HG02798 (cell line): ENCODE measurements at regions not wholly inside any gene's neighbourhood (a gene's known extent, or its start where the extent isn't known, plus 50 kb on each side); places are given as distances from the start of the nearest gene placed in this dataset.
A peak's percentile ranks its signal among the peaks of the same experiment; 100 is the strongest.
"Not testable (repeated sequence)": the region's sequence is repeated elsewhere in the genome, so short reads cannot be mapped to it uniquely, and the experiment has no call there.

ENCODE experiments used
- ATAC-seq: cut with Tn5 transposase; IDR thresholded peaks from one replicate; pipeline ENCODE4 v1.9.1; 2021; ENCODE audit warnings: mild to moderate bottlenecking; ENCODE audit not compliant: unreplicated experiment, poor library complexity

DNA sequence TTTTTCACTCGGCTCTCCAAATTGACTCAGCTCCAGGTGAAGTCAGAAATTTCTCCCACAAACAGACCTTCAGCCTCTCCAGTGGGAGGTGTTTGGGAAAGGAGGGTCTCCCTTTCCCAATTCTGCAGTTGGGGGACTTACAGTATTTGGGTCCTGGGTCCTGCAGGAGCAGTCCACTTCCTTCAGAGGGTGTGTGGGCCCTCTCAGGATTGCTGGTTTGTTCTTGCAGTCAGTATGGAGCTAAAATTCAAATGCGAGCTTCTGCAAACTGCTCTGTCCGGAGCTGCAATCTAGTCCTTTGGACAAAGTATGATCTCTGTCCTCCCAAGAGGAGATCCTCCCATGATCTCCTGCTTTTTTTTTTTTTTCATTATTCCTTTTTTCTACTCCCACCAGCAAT lies 87.9 kb upstream of the MSTN start:
- no peak for ATAC-seq

DNA sequence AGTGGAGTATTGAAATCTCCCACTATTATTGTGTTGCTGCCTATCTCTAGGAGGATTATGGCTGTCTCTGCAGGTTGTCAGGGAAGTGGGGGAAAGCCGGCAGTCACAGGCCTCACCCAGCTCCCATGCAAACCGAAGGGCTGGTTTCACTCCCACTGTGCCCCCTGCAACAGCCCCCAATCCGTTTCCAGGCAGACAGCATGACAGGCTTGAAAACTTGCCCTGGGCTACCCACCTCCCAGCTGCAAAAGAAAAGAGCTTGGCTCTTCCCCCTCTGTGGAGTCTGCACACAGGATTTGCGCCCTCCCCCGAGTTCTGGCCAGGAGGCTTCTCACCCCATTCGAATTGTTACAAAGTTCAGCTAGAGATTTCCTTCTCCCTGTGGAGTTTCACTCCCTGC lies 87.4 kb upstream of the MSTN start:
- ATAC-seq: no peak

- no peak for ATAC-seq
These were observed 86.7 kb upstream of the MSTN start for GRCh38 chr2:190149200-190149599.

DNA sequence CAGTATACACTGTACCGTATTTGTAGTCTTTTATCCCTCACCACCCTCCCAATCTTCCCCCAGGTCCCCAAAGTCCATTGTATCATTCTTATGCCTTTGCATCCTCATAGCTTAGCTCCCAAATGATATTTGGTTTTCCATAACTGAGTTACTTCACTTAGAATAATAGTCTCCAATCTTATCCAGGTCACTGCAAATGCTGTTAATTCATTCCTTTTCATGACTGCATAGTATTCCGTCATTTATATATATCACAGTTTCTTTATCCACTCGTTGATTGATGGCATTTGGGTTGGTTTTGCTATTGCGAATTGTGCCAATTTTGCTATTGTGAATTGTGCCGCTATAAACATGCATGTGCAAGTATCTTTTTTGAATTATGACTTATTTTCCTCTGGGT lies 83.6 kb upstream of the MSTN start:
- ATAC-seq: not testable (repeated sequence)

- not testable (repeated sequence) for ATAC-seq
These were observed 77.9 kb upstream of the MSTN start for GRCh38 chr2:190140474-190140873.

DNA sequence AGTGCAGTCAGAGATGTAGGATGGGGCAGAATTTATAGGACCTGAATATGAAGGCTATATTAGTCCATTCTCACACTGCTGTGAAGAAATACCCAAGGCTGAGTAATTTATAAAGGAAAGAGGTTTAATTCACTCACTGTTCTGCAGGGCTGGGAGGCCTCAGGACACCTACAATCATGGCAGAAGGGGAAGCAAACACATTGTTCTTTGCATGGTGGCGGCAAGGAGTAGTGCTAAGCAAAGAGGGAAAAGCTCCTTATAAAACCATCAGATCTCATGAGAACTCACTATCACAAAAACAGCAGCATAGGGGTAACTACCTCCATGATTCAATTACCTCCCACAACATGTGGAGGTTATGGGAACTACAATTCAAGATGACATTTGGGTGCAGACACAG lies 76.8 kb upstream of the MSTN start:
- no peak for ATAC-seq

DNA sequence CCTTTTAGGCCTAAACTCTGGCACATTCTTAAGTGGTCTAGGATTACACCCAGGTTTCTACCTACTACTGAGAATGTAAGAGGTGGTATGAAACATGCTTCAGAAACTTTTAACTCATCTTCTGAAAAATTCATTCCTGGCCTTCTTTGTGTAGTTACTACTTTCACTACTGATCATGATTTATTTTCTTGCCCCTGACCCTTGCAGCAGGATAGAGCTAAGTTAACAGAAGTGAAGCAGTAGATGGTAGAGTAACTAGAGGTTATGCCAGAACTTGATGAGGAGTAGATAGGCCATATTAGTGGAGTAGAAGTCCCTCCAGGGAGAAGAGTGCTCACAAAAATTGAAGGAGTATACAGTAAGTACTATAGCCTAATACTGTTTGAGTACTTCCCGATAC lies 75.5 kb upstream of the MSTN start:
- ATAC-seq: no peak

DNA sequence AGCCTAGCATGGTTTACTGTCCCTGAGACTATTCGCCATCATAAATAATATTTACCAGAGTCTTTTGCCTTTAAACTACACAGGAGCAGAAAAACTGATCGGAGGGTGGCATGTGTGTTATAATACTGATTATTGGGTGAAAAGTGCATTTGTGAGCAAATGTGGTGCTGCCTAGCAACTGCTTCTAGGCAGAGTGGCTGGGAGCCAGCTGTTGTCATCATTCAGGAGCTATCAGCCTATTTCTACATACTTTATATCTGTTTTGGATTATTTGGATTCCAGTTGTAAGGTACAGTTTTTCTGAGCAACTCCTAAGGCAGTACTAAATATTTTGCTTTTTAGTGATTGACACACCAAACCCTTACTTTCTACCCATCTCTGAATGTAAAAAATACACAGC lies 75.0 kb upstream of the MSTN start:
- ATAC-seq: no peak

DNA sequence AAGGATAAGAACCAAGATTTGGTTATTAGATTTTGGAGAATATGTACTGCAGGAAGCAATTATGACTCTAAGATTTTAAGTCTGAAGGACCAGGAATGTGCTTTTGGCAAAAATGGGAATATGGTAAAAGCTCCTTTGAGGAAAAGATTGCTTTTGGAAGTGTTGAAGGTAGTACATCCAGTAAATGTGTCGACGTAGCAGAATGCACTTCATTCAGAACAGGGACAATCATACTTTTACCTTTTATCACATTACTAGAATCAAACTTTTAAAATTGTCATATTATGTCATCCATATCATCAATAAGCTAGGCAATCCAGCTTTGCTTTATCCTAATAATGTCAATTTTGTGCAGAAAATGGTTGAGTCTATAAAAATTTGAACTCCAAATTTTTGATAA lies 74.3 kb upstream of the MSTN start:
- ATAC-seq: no peak

DNA sequence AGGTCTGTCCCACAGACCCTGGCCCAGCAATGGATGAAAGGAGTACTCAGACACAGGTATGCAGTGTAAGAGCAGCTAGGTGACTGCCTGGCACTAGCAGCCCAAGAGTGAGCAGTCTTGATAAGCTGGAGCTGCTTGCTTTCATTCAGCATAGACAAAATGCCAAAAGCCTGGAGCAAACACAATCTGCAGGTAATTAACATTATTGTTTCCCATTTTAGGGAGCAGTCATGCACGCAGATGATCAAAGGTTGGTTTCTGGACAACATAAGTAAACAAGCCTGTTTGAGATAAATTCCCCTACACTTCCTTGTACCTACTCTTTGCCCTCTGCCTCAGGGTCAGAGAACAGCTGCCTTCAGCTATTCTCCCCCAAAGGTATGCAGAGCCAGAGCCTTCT lies 73.7 kb upstream of the MSTN start:
- no peak for ATAC-seq

GRCh38 chr2:190129421-190130199 lies 67.1 kb upstream of the MSTN start:
- peak; percentile 52 for ATAC-seq

- ATAC-seq: no peak
These were observed 65.1 kb upstream of the MSTN start for GRCh38 chr2:190127651-190128050.

DNA sequence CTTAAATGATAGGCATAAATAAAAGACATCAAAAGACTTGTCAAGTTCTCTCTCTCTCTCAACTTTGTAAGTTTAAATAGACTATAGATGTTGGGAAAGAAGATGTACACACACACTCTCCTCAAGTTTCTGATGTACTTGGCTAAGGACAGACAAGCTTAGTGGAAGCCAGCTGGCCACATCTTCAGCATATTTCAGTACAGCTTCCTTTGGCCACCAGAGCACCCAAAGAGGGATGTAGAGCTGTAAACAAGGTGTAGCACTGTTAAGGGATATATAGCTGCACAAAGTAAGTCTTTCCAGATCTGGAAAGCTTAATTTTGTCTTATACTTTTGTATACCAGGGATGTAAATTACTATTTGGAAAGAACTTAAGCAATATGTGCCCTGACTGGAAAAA lies 64.3 kb upstream of the MSTN start:
- ATAC-seq: no peak

DNA sequence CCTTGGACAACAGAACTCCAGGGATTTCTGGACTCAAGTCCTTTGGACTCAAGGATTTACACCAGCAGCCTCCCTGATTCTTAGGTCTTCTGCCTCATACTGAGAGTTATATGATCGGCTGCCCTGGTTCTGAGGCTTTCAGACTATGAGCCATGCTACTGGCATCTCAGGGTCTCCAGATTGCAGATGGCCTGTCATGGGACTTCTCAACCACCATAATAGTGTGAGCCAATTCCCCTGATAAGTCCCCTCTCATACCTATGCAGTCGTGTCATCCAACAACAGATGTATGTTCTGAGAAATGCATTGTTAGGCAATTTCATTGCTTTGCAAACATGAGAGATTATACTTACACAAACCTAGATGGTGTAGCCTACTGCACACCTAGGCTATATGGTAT lies 61.4 kb upstream of the MSTN start:
- no peak for ATAC-seq

- ATAC-seq: peak; percentile 81
These were observed 59.4 kb upstream of the MSTN start for GRCh38 chr2:190121971-190122370.

DNA sequence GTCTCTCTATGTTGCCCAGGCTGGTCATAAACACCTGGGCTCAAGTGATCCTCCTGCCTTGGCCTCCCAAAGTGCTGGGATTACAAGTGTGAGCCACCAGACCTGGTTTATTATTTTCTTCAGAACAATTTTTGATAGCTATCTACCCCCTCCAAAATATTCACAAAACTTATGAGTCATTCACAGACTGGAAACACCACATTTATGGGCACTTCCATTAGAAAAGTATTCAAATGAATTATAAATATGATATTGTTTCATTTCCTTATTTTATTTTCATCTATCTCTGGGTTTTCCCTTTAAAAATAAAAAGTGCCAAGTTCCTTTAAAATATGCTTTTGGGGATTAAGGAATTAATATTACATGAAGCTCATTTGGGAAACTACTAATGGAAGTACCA lies 58.8 kb upstream of the MSTN start:
- ATAC-seq: no peak

GRCh38 chr2:190119923-190120590 lies 57.5 kb upstream of the MSTN start:
- no peak for ATAC-seq

- ATAC-seq: no peak
These were observed 56.7 kb upstream of the MSTN start for GRCh38 chr2:190119257-190119656.

- ATAC-seq: no peak
These were observed 54.8 kb upstream of the MSTN start for GRCh38 chr2:190117305-190117704.

DNA sequence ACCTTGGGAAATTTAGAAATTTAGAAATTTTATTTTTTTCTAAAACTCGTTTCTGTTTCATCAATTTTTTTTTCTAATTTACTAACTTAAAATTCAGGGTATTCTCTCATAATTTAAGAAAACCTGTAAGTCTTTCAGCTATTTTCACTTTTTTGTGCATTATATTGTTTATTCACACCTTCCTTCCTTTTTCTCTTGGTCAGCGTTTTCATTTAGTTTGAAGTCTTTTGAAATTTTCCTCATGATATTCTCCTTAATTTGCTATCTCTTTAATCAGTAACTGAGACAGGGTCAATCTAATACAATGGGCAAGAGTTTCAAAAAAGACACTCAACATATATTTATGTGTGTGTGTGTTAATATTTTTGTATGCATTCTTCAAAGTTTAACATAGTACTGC lies 50.5 kb upstream of the MSTN start:
- no peak for ATAC-seq
